ENCODE measurements at regions not wholly inside any gene's neighbourhood (a gene's known extent, or its start where the extent isn't known, plus 50 kb on each side); places are given as distances from the start of the nearest gene placed in this dataset.

DNA sequence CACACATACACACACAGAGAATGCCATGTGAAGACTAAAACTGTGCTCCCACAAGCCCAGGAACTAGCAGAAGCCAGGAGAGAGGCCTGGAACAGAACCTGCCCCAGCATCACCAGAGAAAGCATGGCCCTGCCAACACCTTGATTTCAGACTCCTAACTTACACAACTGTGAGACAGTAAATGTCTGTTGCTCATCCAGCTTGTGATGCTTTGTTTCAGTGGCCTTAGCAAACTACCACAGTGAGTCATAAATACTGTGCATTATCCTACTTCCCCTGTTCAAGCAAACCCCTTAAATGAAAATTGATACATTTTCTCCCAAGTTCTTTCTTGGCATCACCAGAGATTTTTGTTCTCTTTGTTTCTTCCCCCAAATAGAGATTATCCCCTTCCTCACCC, 1539.4 kb upstream of the TENM4 start:
- TF ChIP-seq CTCF (IDR thresholded peaks at IDR 0.05) (no peak), ZFX (IDR thresholded peaks at IDR 0.05; ENCODE audit: borderline replicate concordance) (no peak)
